ENCODE measurements at regions not wholly inside any gene's neighbourhood (a gene's known extent, or its start where the extent isn't known, plus 50 kb on each side); places are given as distances from the start of the nearest gene placed in this dataset.

- DNase-seq (ENCODE audit: low read depth in 4 of 4, low spot score in 3 of 4): no peak
Observed at GRCh38 chr4:129623233-129623875, 527.4 kb downstream of the C4orf33 start.

GRCh38 chr4:129641179-129641578, 545.2 kb downstream of the C4orf33 start:
- DNase-seq (ENCODE audit: low read depth in 4 of 4, low spot score in 3 of 4): peak; percentile 10 to 19 (median 14)

GRCh38 chr4:129645461-129645860, 549.5 kb downstream of the C4orf33 start:
- DNase-seq (ENCODE audit: low read depth in 4 of 4, low spot score in 3 of 4): no peak

GRCh38 chr4:129668092-129668491, 572.1 kb downstream of the C4orf33 start:
- no peak for DNase-seq (ENCODE audit: low read depth in 4 of 4, low spot score in 3 of 4)

DNA sequence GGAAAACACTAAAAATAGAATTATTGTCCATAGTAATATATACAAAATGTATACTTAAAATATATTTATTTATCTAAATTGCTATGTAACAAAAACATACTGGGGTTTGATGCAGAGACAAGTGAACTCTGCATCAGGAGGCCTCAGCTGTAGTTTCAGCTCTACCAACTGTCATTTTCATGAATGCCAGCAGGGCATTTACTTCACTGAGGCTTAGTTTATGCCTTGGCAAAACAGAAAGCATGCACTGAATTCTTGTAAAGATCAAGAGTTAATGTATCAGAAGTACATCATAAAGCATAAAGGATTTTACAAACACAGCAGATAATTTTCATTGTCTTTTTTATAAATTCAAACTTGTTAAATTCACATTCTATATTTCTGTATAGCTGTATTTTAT, 577.0 kb downstream of the C4orf33 start:
- no peak for DNase-seq (ENCODE audit: low read depth in 4 of 4, low spot score in 3 of 4)

GRCh38 chr4:129675036-129675435, 579.1 kb downstream of the C4orf33 start:
- no peak for DNase-seq (ENCODE audit: low read depth in 4 of 4, low spot score in 3 of 4)

DNA sequence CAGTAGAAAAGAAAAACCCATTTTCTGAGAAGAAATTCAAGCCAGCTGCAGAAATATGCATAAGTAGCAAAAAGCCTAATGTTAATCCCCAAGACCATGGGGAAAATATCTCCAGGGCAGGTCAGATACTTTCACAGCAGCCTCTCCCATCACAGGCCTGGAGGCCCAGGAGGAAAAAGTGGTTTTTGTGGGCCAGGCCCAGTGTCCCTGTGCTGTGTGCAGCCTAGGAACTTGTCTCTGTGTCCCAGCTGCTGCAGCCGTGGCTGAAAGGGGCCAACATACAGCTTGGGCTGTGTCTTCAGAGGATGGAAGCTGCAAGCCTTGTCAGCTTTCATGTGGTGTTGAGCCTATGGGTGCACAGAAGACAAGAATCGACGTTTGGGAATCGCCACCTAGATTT, 581.0 kb downstream of the C4orf33 start:
- no peak for DNase-seq (ENCODE audit: low read depth in 4 of 4, low spot score in 3 of 4)

- DNase-seq (ENCODE audit: low read depth in 4 of 4, low spot score in 3 of 4): no peak
Observed at GRCh38 chr4:129682586-129682985, 586.6 kb downstream of the C4orf33 start.

GRCh38 chr4:129707949-129708348, 612.0 kb downstream of the C4orf33 start:
- no peak for DNase-seq (ENCODE audit: low read depth in 4 of 4, low spot score in 3 of 4)

GRCh38 chr4:129708784-129709183, 612.8 kb downstream of the C4orf33 start:
- no peak for DNase-seq (ENCODE audit: low read depth in 4 of 4, low spot score in 3 of 4)

DNA sequence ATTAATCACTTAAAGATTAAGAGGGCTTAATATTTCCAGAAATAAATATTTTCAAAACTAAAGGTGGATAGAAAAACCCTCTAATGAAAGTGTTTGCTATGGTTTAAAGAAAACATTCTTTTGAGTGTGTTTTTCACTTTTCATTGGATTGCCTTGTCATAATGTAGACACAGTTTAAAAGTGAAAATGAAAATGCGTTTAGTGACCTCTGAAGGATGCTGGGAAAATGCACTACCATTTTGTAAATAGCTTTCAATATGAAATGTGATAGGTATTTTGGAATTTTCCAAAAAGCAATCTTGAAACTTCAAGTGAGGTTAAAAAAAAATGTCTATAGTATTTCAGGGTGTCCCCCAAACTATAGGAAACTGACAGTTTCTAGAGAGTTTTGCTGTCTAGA, 642.2 kb downstream of the C4orf33 start:
- no peak for DNase-seq (ENCODE audit: low read depth in 4 of 4, low spot score in 3 of 4)

GRCh38 chr4:129747756-129748155, 651.8 kb downstream of the C4orf33 start:
- DNase-seq (ENCODE audit: low read depth in 4 of 4, low spot score in 3 of 4): peak in 3 of 4 donors; percentile 4 to 12 (median 9)

- DNase-seq (ENCODE audit: low read depth in 4 of 4, low spot score in 3 of 4): no peak
Observed at GRCh38 chr4:129748991-129749390, 653.0 kb downstream of the C4orf33 start.

- DNase-seq (ENCODE audit: low read depth in 4 of 4, low spot score in 3 of 4): no peak
Observed at GRCh38 chr4:129751646-129752045, 655.7 kb downstream of the C4orf33 start.

DNA sequence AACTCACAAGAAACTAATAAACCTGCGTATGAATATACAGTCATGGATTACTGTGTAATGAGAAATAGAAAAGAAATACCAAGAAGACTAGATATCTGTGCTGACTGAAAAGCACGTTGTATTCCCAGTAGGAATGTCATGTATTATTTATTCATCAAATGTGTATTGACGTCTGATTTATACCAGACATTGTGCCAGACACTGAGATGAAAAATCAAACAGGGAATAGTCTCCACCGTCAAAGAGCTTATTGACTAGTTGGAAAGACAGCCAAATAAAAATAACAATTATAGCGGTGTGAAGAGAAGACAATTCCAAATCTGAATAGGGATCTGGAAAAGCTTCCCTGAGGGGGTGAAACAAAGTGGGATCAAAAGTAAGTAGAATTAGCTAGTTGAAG, 687.6 kb downstream of the C4orf33 start:
- DNase-seq (ENCODE audit: low read depth in 4 of 4, low spot score in 3 of 4): no peak

DNA sequence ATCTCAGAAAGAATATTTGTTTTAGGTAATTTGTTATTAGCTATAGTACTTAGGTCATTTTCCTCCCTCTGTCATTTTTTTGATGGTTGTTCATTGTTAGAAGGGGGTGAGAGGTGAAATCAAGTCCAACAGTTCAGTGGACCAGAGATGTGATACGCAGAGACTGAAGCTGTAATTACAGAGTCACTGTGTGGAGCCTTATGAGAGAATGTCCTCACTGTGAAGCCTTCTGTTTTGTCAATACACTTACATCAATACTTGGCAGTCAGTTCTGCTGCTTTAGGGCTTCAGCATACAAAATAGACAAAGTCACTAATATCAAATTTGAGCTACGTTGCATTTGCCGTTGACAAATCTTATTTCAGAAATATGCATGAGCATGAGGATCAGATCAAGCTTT, 692.5 kb downstream of the C4orf33 start:
- no peak for DNase-seq (ENCODE audit: low read depth in 4 of 4, low spot score in 3 of 4)

GRCh38 chr4:129804461-129804981, 708.6 kb downstream of the C4orf33 start:
- DNase-seq (ENCODE audit: low read depth in 4 of 4, low spot score in 3 of 4): no peak

DNA sequence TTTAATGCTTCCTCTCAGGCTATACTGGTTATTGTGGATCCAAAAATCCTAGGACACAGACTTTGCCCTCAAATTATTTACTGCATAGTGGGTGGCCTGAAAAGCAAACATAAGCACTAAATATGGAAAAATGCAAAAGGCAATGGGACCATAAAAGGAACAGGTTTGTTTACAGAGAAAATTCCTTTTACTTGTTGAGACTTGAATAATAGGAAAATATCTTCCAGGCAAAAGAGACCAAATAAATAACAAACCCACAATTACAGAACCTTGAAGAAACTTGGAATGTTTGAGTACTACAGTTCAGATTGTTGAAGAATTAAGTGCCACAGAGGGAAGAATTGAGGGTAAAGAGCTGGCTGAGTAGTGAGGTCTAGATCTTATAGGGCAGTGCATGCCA, 711.0 kb downstream of the C4orf33 start:
- DNase-seq (ENCODE audit: low read depth in 4 of 4, low spot score in 3 of 4): no peak

DNA sequence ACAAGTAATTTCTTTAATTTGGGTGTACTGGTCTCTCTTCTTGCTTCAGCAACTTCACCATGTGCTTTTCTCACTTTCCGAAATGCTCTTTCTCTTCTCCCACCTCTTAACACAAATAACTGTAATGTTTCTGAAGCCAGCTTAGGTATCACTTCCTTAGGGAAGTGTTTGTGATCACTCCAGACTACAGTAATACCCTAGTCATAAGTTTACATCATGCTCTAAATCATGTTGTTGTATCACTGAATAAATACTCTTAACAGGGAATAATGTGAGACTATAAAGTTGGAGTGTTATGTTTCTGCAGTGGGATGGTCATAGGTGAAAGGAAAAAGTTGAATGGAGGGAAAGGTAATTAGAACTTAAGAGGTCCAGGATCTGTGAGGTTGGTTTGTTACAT, 712.3 kb downstream of the C4orf33 start:
- DNase-seq (ENCODE audit: low read depth in 4 of 4, low spot score in 3 of 4): no peak

- no peak for DNase-seq (ENCODE audit: low read depth in 4 of 4, low spot score in 3 of 4)
Observed at GRCh38 chr4:129821073-129821472, 725.1 kb downstream of the C4orf33 start.

GRCh38 chr4:129821963-129822362, 726.0 kb downstream of the C4orf33 start:
- no peak for DNase-seq (ENCODE audit: low read depth in 4 of 4, low spot score in 3 of 4)

DNA sequence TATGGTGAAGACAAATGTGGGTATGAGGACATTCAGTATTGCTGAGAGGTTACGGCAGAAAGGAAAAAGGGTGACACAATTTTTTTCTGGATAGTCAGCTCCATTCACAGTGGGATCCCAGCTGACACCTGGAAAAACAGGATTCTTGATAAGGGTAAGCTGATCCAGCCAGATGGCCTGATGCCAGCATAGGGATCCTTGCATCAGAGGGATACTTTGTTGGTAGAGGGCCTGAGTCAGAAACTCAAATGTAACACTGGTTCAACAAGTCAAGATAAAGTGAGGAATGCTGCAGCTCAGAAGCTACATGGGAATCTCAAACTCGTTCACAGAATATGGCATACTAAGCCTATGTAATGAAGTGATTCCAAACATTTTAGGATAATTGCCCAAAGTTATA, 726.7 kb downstream of the C4orf33 start:
- no peak for DNase-seq (ENCODE audit: low read depth in 4 of 4, low spot score in 3 of 4)

DNA sequence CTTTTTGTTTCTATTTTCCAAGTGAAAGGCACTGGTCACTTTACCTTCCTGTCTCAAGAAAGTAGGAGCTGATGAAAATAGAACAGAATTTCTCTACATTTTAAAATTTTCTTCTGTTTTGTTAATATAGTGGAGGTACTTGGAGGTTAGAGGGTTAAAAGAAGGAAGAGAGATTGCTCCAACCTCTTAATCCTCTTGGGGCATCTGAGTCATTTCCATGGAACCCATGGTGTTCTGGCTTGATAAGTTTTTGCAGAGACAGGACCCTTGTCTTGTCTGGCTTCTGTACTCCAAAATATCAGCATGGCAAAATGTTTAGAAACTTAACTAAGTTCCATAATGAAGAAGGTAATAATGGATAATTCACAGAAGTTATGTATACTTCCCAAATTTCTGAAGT, 727.2 kb downstream of the C4orf33 start:
- DNase-seq (ENCODE audit: low read depth in 4 of 4, low spot score in 3 of 4): no peak
